Esophagus squamous epithelium (tissue), 4 donors: ENCODE measurements at regions not wholly inside any gene's neighbourhood (a gene's known extent, or its start where the extent isn't known, plus 50 kb on each side); places are given as distances from the start of the nearest gene placed in this dataset.

ENCODE experiments used
- POLR2A ChIP-seq, 4 donors: fragments of 450-650 bp; IDR thresholded peaks; one replicate each; pipeline ENCODE4 v1.6.1; 2017; ENCODE audit warnings: antibody characterized with exemption in 4 of 4, mild to moderate bottlenecking in 4 of 4, moderate library complexity in 3 of 4
- TF ChIP-seq, protein P1 (sequence below), 6 experiments: fragments of 450-650 bp in 4 of 6; fragments of 200-600 bp in 2 of 6; sonication (generic) in 2 of 6; IDR thresholded peaks; one replicate each; pipeline ENCODE4 v1.5.1; 2016 to 2019; ENCODE audit warnings: antibody characterized with exemption in 6 of 6, mild to moderate bottlenecking in 4 of 6, moderate library complexity in 4 of 6

DNA sequence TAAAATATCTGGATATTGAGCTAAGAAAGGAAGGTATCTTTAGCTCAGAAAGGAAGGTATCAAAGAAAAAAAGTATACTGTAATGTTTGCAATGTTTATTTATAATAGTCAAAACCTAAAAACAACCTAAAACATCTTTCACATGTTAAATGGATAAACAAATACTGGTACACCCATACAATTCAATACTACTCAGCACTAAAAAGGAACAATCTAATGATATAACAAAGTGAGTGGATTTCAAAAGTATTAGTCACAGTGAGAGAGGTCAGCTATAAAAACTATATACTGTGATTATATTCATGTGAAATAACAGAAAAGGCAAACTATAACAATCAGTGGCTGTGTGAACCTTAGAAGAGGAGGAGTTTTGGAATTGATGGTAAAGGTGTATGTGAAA, 455.0 kb upstream of the FTMT start:
- TF ChIP-seq POLR2A (IDR thresholded peaks at IDR 0.05), result no peak
- TF ChIP-seq, protein P1, sequence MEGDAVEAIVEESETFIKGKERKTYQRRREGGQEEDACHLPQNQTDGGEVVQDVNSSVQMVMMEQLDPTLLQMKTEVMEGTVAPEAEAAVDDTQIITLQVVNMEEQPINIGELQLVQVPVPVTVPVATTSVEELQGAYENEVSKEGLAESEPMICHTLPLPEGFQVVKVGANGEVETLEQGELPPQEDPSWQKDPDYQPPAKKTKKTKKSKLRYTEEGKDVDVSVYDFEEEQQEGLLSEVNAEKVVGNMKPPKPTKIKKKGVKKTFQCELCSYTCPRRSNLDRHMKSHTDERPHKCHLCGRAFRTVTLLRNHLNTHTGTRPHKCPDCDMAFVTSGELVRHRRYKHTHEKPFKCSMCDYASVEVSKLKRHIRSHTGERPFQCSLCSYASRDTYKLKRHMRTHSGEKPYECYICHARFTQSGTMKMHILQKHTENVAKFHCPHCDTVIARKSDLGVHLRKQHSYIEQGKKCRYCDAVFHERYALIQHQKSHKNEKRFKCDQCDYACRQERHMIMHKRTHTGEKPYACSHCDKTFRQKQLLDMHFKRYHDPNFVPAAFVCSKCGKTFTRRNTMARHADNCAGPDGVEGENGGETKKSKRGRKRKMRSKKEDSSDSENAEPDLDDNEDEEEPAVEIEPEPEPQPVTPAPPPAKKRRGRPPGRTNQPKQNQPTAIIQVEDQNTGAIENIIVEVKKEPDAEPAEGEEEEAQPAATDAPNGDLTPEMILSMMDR (IDR thresholded peaks at IDR 0.05), result no peak
